K562 (cell line): ENCODE measurements at regions not wholly inside any gene's neighbourhood (a gene's known extent, or its start where the extent isn't known, plus 50 kb on each side); places are given as distances from the start of the nearest gene placed in this dataset.

Experiments used
- ATAC-seq: fragments of 200-7000 bp; cut with Tn5 transposase; 3 replicates; pipeline ENCODE4 v1.9.1; 2020; ENCODE audit warnings: moderate library complexity
- BruUV-seq: library from RNA; stranded (reverse); fragments of 400-500 nt; replicated peaks from 2 replicates; lab custom pipeline; 2021; lab: Mats Ljungman, UMichigan
- CTCF ChIA-PET: fragments of 300-600 bp; formaldehyde crosslinking; extraction: SDS; loops from one replicate; lab custom pipeline; 2021; ENCODE audit warnings: low intra/inter-chr PET ratio; lab: Yijun Ruan, JAX
- POLR2A ChIA-PET: fragments of 300-600, 350-650 bp; sonication (Branson Sonifier 250); formaldehyde crosslinking; extraction: SDS; loops from one replicate; lab custom pipeline; 2021; ENCODE audit warnings: antibody characterized with exemption, inconsistent platforms; lab: Yijun Ruan, JAX
- DNase-seq, 4 experiments: peaks; one replicate each; pipeline versions ENCODE4 v3.0.0 to v3.0.0-alpha.2; 2011 to 2018; ENCODE audit warnings: low spot score in 3 of 4, mixed read lengths in 3 of 4; ENCODE audit errors: extremely low read depth in 1 of 4
- FAIRE-seq: peaks from 2 replicates; lab custom pipeline; 2011; peaks lifted over from hg19 to GRCh38; lab: Jason Lieb, UNC
- H2AFZ ChIP-seq: 2 replicates; pipeline ENCODE4 v1.6.0; 2011; ENCODE audit warnings: low read depth, low read length, control low read depth, inconsistent platforms
- H3K27ac ChIP-seq: fragments of 200-600 bp; 3 replicates; pipeline ENCODE4 v1.8.0; 2011; ENCODE audit warnings: low read depth, mild to moderate bottlenecking, control low read depth, inconsistent platforms, low read length, moderate library complexity, mixed read lengths; ENCODE audit errors: extremely low read depth
- H3K27me3 ChIP-seq, 2 experiments: fragments of 300-600 bp in 1 of 2; 2 replicates in 1 of 2; 3 replicates in 1 of 2; pipeline versions ENCODE4 v1.6.0 to v1.8.0; 2011; ENCODE audit warnings: inconsistent platforms in 2 of 2, low read length in 2 of 2, mild to moderate bottlenecking in 1 of 2, mixed read lengths in 1 of 2, moderate library complexity in 1 of 2; ENCODE audit not compliant: control insufficient read depth in 2 of 2, insufficient read depth in 2 of 2
- H3K36me3 ChIP-seq: fragments of 300-600 bp; 3 replicates; pipeline ENCODE4 v1.8.0; 2011; ENCODE audit warnings: mild to moderate bottlenecking, low read length, inconsistent platforms; ENCODE audit not compliant: control insufficient read depth, insufficient read depth
- H3K4me1 ChIP-seq, 2 experiments: fragments of 200-600 bp in 1 of 2; replicated peaks in 1 of 2; 2 replicates in 1 of 2; 3 replicates in 1 of 2; pipeline versions ENCODE4 v1.5.1 to v1.8.0; 2011; ENCODE audit warnings: inconsistent platforms in 2 of 2, low read length in 2 of 2, mild to moderate bottlenecking in 1 of 2, mixed read lengths in 1 of 2, moderate library complexity in 1 of 2; ENCODE audit not compliant: control insufficient read depth in 2 of 2, insufficient read depth in 2 of 2
- H3K4me2 ChIP-seq: 2 replicates; pipeline ENCODE4 v1.6.1; 2011; ENCODE audit warnings: low read length, control low read depth, inconsistent platforms, mixed read lengths; ENCODE audit not compliant: insufficient read depth
- H3K4me3 ChIP-seq: fragments of 200-600 bp; sonication (generic), shearing (Covaris generic); 2 replicates; pipeline ENCODE4 v1.5.1; 2016; ENCODE audit warnings: control low read depth, inconsistent platforms
- H3K79me2 ChIP-seq: fragments of 200-600 bp; 3 replicates; pipeline ENCODE4 v1.8.0; 2011; ENCODE audit warnings: low read length, inconsistent platforms; ENCODE audit not compliant: control insufficient read depth, insufficient read depth
- H3K9ac ChIP-seq, 2 experiments: 2 replicates each; pipeline versions ENCODE4 v1.6.0 to v1.6.1; 2011; ENCODE audit warnings: low read depth in 2 of 2, low read length in 2 of 2, control low read depth in 1 of 2, inconsistent platforms in 1 of 2, mild to moderate bottlenecking in 1 of 2, mixed read lengths in 1 of 2; ENCODE audit not compliant: insufficient read depth in 1 of 2
- H3K9me1 ChIP-seq: one replicate; pipeline ENCODE4 v1.6.0; 2011; ENCODE audit warnings: inconsistent platforms, mild to moderate bottlenecking, low read length, moderate library complexity; ENCODE audit not compliant: control insufficient read depth, insufficient read depth
- H3K9me3 ChIP-seq: replicated peaks from 2 replicates; pipeline ENCODE4 v1.5.1; 2011; ENCODE audit warnings: low read depth, low read length, inconsistent platforms; ENCODE audit not compliant: control insufficient read depth, insufficient read depth
- H4K20me1 ChIP-seq: replicated peaks from 2 replicates; pipeline ENCODE4 v1.6.1; 2011; ENCODE audit warnings: low read length, inconsistent platforms, mixed read lengths; ENCODE audit not compliant: control insufficient read depth, insufficient read depth
- BDP1 ChIP-seq: IDR thresholded peaks from 3 replicates; pipeline ENCODE4 v1.6.1; 2011; ENCODE audit not compliant: insufficient read length, insufficient read depth
- BHLHE40 ChIP-seq: IDR thresholded peaks from 2 replicates; pipeline ENCODE4 v1.6.1; 2011; ENCODE audit warnings: low read length, improper control_type of control experiment
- EP300 ChIP-seq: IDR thresholded peaks from 2 replicates; pipeline ENCODE4 v1.6.1; 2012; ENCODE audit warnings: low read length, improper control_type of control experiment
- ESRRB ChIP-seq: fragments of 250-450 bp; sonication (Bioruptor Pico); IDR thresholded peaks from 2 replicates; pipeline ENCODE4 v1.5.0; 2020; ENCODE audit warnings: mild to moderate bottlenecking, moderate library complexity, borderline replicate concordance
- ETS2 ChIP-seq: IDR thresholded peaks from 2 replicates; pipeline ENCODE4 v1.6.1; 2016; ENCODE audit warnings: borderline replicate concordance, missing genetic modification characterization, mild to moderate bottlenecking, moderate library complexity, missing compliant biosample characterization; ENCODE audit not compliant: poor library complexity, severe bottlenecking
- IRF2 ChIP-seq: sonication (generic); formaldehyde crosslinking; IDR thresholded peaks from 2 replicates; pipeline ENCODE4 v1.8.1; 2022; ENCODE audit warnings: mild to moderate bottlenecking, missing genetic modification reagents
- KLF6 ChIP-seq: fragments of 250-450 bp; sonication (Bioruptor Pico); IDR thresholded peaks from 2 replicates; pipeline ENCODE4 v1.4.0; 2020; ENCODE audit warnings: mild to moderate bottlenecking, moderate library complexity, borderline replicate concordance
- MAX ChIP-seq: sonication (generic); formaldehyde crosslinking; IDR thresholded peaks from 2 replicates; pipeline ENCODE4 v1.9.0; 2022; ENCODE audit warnings: mild to moderate bottlenecking, missing genetic modification reagents
- MBD2 ChIP-seq: sonication (generic); IDR thresholded peaks from 2 replicates; pipeline ENCODE4 v1.6.1; 2016; ENCODE audit warnings: low read depth, borderline replicate concordance
- MITF ChIP-seq: IDR thresholded peaks from 2 replicates; pipeline ENCODE4 v1.6.1; 2014; ENCODE audit warnings: antibody characterized with exemption
- MXI1 ChIP-seq: IDR thresholded peaks from 2 replicates; pipeline ENCODE4 v1.6.1; 2011; ENCODE audit warnings: low read depth, mild to moderate bottlenecking, improper control_type of control experiment, low read length
- POLR2G ChIP-seq: fragments of 200-400 bp; formaldehyde crosslinking; IDR thresholded peaks from 2 replicates; pipeline ENCODE4 v1.6.1; 2017; ENCODE audit warnings: low read depth, mild to moderate bottlenecking, antibody characterized with exemption, low read length, moderate library complexity
- SMARCC2 ChIP-seq: fragments of 450-650 bp; IDR thresholded peaks from 2 replicates; pipeline ENCODE4 v1.6.1; 2017; ENCODE audit warnings: antibody characterized with exemption, moderate library complexity, mild to moderate bottlenecking, low read depth
- TARDBP ChIP-seq: fragments of 450-650 bp; IDR thresholded peaks from 2 replicates; pipeline ENCODE4 v1.6.1; 2016
- ZBED1 ChIP-seq: IDR thresholded peaks from 2 replicates; pipeline ENCODE4 v1.6.1; 2014
- ZBTB11 ChIP-seq, 3 experiments: fragments of 200-800 bp in 1 of 3; fragments of 250-450 bp in 1 of 3; fragments of 450-650 bp in 1 of 3; sonication (Bioruptor Pico) in 1 of 3; sonication (Bioruptor generic) in 1 of 3; formaldehyde crosslinking in 1 of 3; IDR thresholded peaks; 2 replicates each; pipeline versions ENCODE4 v1.6.1 to v1.8.0; 2016 to 2022; ENCODE audit warnings: mild to moderate bottlenecking in 2 of 3, missing genetic modification characterization in 2 of 3, missing compliant biosample characterization in 1 of 3, moderate library complexity in 1 of 3
- ZBTB26 ChIP-seq: fragments of 450-650 bp; formaldehyde crosslinking; IDR thresholded peaks from 2 replicates; pipeline ENCODE4 v1.4.0; 2022; ENCODE audit warnings: missing genetic modification characterization
- ZKSCAN8 ChIP-seq: fragments of 200-800 bp; sonication (Bioruptor generic); IDR thresholded peaks from 2 replicates; pipeline ENCODE4 v1.6.1; 2016; ENCODE audit warnings: missing genetic modification characterization, missing compliant biosample characterization
- ZNF212 ChIP-seq: fragments of 450-650 bp; formaldehyde crosslinking; IDR thresholded peaks from 2 replicates; pipeline ENCODE4 v1.4.0; 2020; ENCODE audit warnings: mild to moderate bottlenecking
- ZNF253 ChIP-seq: fragments of 250-450 bp; sonication (Bioruptor Pico); conservative IDR thresholded peaks from 2 replicates; pipeline ENCODE4 v1.6.1; 2021; ENCODE audit warnings: mild to moderate bottlenecking
- WGBS: fragments of 100-300 bp; shearing (Covaris generic); methylation state at CpG from one replicate; pipeline ENCODE4 v1.1.6; 2016; ENCODE audit warnings: low coverage, mixed read lengths; ENCODE audit not compliant: insufficient coverage; ENCODE audit errors: missing lambda C conversion rate; 5-methylcytosine and 5-hydroxymethylcytosine counted together
- in situ Hi-C: fragments of 300-500 bp; cut with MboI; formaldehyde crosslinking; loops from 4 replicates; pipeline ENCODE4 v1.15.0; 2018; ENCODE audit warnings: inconsistent platforms, mixed read lengths
- intact Hi-C: fragments of 100-400 bp; cut with micrococcal nuclease; formaldehyde crosslinking; loops from 2 replicates; pipeline ENCODE4 v1.14.2; 2022

- H3K4me2 ChIP-seq, result no peak overlapping the region
- H3K9ac ChIP-seq, result no peak overlapping the region
- FAIRE-seq (no peak), DNase-seq (no peak), ATAC-seq (no peak)
- WGBS, result 18% methylated on average over 5 of the region's 5 CpGs
- no peaks in the 10 kb centered on the region for H3K9me1 ChIP-seq
- no peaks in the 10 kb centered on the region for H3K4me1 ChIP-seq
- intact Hi-C loops, result no loop called here
- no peak overlapping the region for H2AFZ ChIP-seq
- POLR2A ChIA-PET, result no interaction called here
- no peaks in the 10 kb centered on the region for H3K27me3 ChIP-seq
- no peak for TF ChIP-seq SMARCC2
- no peak for TF ChIP-seq ZKSCAN8 (CRISPR knock-in tag)
- TF ChIP-seq MXI1, result no peak
- no peak for TF ChIP-seq ZBTB26 (CRISPR knock-in tag)
- no peak for TF ChIP-seq POLR2G
- TF ChIP-seq MITF, result no peak
- TF ChIP-seq TARDBP, result no peak
- no peak for TF ChIP-seq ZBTB11 (CRISPR knock-in tag; IDR thresholded peaks at IDR 0.05)
- TF ChIP-seq KLF6 (CRISPR knock-in tag), result no peak
- no peak for TF ChIP-seq ESRRB (CRISPR knock-in tag)
- TF ChIP-seq MAX (CRISPR knock-in tag), result no peak
- no peak for TF ChIP-seq EP300
- no peak for TF ChIP-seq ETS2 (tag)
- TF ChIP-seq ZNF212 (CRISPR knock-in tag), result no peak
- TF ChIP-seq ZBED1, result no peak
- no peak for TF ChIP-seq BDP1
- no peak for TF ChIP-seq ZNF253 (CRISPR knock-in tag)
- TF ChIP-seq BHLHE40, result no peak
- TF ChIP-seq MBD2, result no peak
- TF ChIP-seq IRF2 (CRISPR knock-in tag), result no peak
- H3K79me2 ChIP-seq, result no peaks in the 10 kb centered on the region
- in situ Hi-C loops, result no loop called here
- no peaks in the 10 kb centered on the region for H3K9me3 ChIP-seq
- no peak overlapping the region for H3K4me3 ChIP-seq
- CTCF ChIA-PET, result no interaction called here
- no peaks in the 10 kb centered on the region for H3K36me3 ChIP-seq
- BruUV-seq, result no TSS peak
- no peaks in the 10 kb centered on the region for H4K20me1 ChIP-seq
- H3K27ac ChIP-seq, result no peak overlapping the region
Observed at GRCh38 chr1:219717536-219717935, 104.6 kb upstream of the ZC3H11B start.
